ENCODE measurements at regions not wholly inside any gene's neighbourhood (a gene's known extent, or its start where the extent isn't known, plus 50 kb on each side); places are given as distances from the start of the nearest gene placed in this dataset.

GRCh38 chr2:18932853-18933252 lies 343.5 kb upstream of the NT5C1B start:
- no peak overlapping the region for H3K4me3 ChIP-seq (ENCODE audit: low read depth, low read length)
- no peak for TF ChIP-seq CTCF (IDR thresholded peaks at IDR 0.05; ENCODE audit: low read depth, low read length)

GRCh38 chr2:18930971-18931370 lies 341.6 kb upstream of the NT5C1B start:
- no peak for TF ChIP-seq CTCF (IDR thresholded peaks at IDR 0.05; ENCODE audit: low read depth, low read length)
- H3K4me3 ChIP-seq (ENCODE audit: low read depth, low read length): no peak overlapping the region

GRCh38 chr2:18927525-18928232 lies 338.3 kb upstream of the NT5C1B start:
- no peak overlapping the region for H3K4me3 ChIP-seq (ENCODE audit: low read depth, low read length)
- TF ChIP-seq CTCF (IDR thresholded peaks at IDR 0.05; ENCODE audit: low read depth, low read length): no peak

- H3K4me3 ChIP-seq (ENCODE audit: low read depth, low read length): no peak overlapping the region
- no peak for TF ChIP-seq CTCF (IDR thresholded peaks at IDR 0.05; ENCODE audit: low read depth, low read length)
Observed at GRCh38 chr2:18926631-18927524, 337.5 kb upstream of the NT5C1B start.

GRCh38 chr2:18925296-18925695 lies 335.9 kb upstream of the NT5C1B start:
- H3K4me3 ChIP-seq (ENCODE audit: low read depth, low read length): no peak overlapping the region
- TF ChIP-seq CTCF (IDR thresholded peaks at IDR 0.05; ENCODE audit: low read depth, low read length): no peak

GRCh38 chr2:18924886-18925285 lies 335.5 kb upstream of the NT5C1B start:
- no peak for TF ChIP-seq CTCF (IDR thresholded peaks at IDR 0.05; ENCODE audit: low read depth, low read length)
- H3K4me3 ChIP-seq (ENCODE audit: low read depth, low read length): no peak overlapping the region

- no peak for TF ChIP-seq CTCF (IDR thresholded peaks at IDR 0.05; ENCODE audit: low read depth, low read length)
- H3K4me3 ChIP-seq (ENCODE audit: low read depth, low read length): no peak overlapping the region
Observed at GRCh38 chr2:18924386-18924785, 335.0 kb upstream of the NT5C1B start.
